K562 (cell line): ENCODE measurements at regions not wholly inside any gene's neighbourhood (a gene's known extent, or its start where the extent isn't known, plus 50 kb on each side); places are given as distances from the start of the nearest gene placed in this dataset.

Source experiments
- ARNT ChIP-seq, 2 experiments: fragments of 450-650 bp; IDR thresholded peaks; 2 replicates each; pipeline ENCODE4 v1.6.1; 2016; ENCODE audit warnings: mild to moderate bottlenecking in 1 of 2
- CREBBP ChIP-seq: IDR thresholded peaks from one replicate; pipeline ENCODE4 v1.6.1; 2012; ENCODE audit warnings: low read depth, mild to moderate bottlenecking, control low read depth, inconsistent platforms, low read length
- E2F3 ChIP-seq: fragments of 250-450 bp; sonication (Bioruptor Pico); IDR thresholded peaks from 2 replicates; pipeline ENCODE4 v1.4.0; 2020; ENCODE audit warnings: mild to moderate bottlenecking
- GABPA ChIP-seq: fragments of 200-800 bp; sonication (Bioruptor generic); conservative IDR thresholded peaks from 2 replicates; pipeline ENCODE4 v1.6.1; 2016; ENCODE audit warnings: low read depth, missing genetic modification characterization, missing compliant biosample characterization
- HDAC1 ChIP-seq, 2 experiments: fragments of 450-650 bp; IDR thresholded peaks; 2 replicates each; pipeline ENCODE4 v1.6.1; 2016 to 2017; ENCODE audit warnings: inconsistent platforms in 1 of 2, mild to moderate bottlenecking in 1 of 2, moderate library complexity in 1 of 2
- HMG20A ChIP-seq: fragments of 450-650 bp; formaldehyde crosslinking; conservative IDR thresholded peaks from 2 replicates; pipeline ENCODE4 v1.4.0; 2020; ENCODE audit warnings: mild to moderate bottlenecking, mixed read lengths
- JUNB ChIP-seq: fragments of 450-650 bp; formaldehyde crosslinking; conservative IDR thresholded peaks from 2 replicates; pipeline ENCODE4 v1.4.0; 2020; ENCODE audit warnings: mild to moderate bottlenecking
- KAT7 ChIP-seq: sonication (generic); formaldehyde crosslinking; IDR thresholded peaks from 2 replicates; pipeline ENCODE4 v1.8.0; 2022; ENCODE audit warnings: missing genetic modification reagents, mild to moderate bottlenecking, borderline replicate concordance
- MEIS2 ChIP-seq: fragments of 450-650 bp; IDR thresholded peaks from 2 replicates; pipeline ENCODE4 v1.6.1; 2014; ENCODE audit warnings: mild to moderate bottlenecking; ENCODE audit not compliant: partially characterized antibody
- NCOA6 ChIP-seq: fragments of 450-650 bp; IDR thresholded peaks from 2 replicates; pipeline ENCODE4 v1.6.1; 2017; ENCODE audit warnings: mild to moderate bottlenecking
- NFRKB ChIP-seq: fragments of 450-650 bp; IDR thresholded peaks from 2 replicates; pipeline ENCODE4 v1.6.1; 2016; ENCODE audit warnings: low read depth
- OTX1 ChIP-seq: fragments of 450-650 bp; formaldehyde crosslinking; IDR thresholded peaks from 2 replicates; pipeline ENCODE4 v1.4.0; 2022; ENCODE audit warnings: mild to moderate bottlenecking
- PTTG1 ChIP-seq: fragments of 450-650 bp; IDR thresholded peaks from 2 replicates; pipeline ENCODE4 v1.6.1; 2016; ENCODE audit warnings: low read depth, mild to moderate bottlenecking, missing genetic modification characterization, missing compliant biosample characterization
- SIN3A ChIP-seq, 2 experiments: fragments of 150-350 bp in 1 of 2; IDR thresholded peaks; 2 replicates each; pipeline ENCODE4 v1.6.1; 2011 to 2016; ENCODE audit warnings: borderline replicate concordance in 2 of 2, low read depth in 2 of 2, low read length in 2 of 2, mild to moderate bottlenecking in 2 of 2, moderate library complexity in 2 of 2; ENCODE audit not compliant: control insufficient read depth in 1 of 2
- SP2 ChIP-seq: IDR thresholded peaks from 2 replicates; pipeline ENCODE4 v1.6.1; 2011; ENCODE audit warnings: mild to moderate bottlenecking, low read depth, low read length, moderate library complexity; ENCODE audit not compliant: poor library complexity, severe bottlenecking; ENCODE audit errors: extremely low read depth
- SRF ChIP-seq, 2 experiments: fragments of 250-450, 450-650 bp in 1 of 2; sonication (Bioruptor Pico) in 1 of 2; sonication (generic) in 1 of 2; formaldehyde crosslinking; IDR thresholded peaks; 2 replicates each; pipeline versions ENCODE4 v1.5.0 to v1.5.1; 2020 to 2022; ENCODE audit warnings: mild to moderate bottlenecking in 1 of 2, missing genetic modification reagents in 1 of 2
- TOE1 ChIP-seq, 2 experiments: fragments of 450-650 bp in 1 of 2; sonication (generic) in 1 of 2; formaldehyde crosslinking in 1 of 2; IDR thresholded peaks; 2 replicates each; pipeline versions ENCODE4 v1.7.1 to v1.8.0; 2016 to 2022; ENCODE audit warnings: borderline replicate concordance in 2 of 2, mild to moderate bottlenecking in 2 of 2, antibody characterized with exemption in 1 of 2, inconsistent platforms in 1 of 2, low read depth in 1 of 2, missing genetic modification reagents in 1 of 2, moderate library complexity in 1 of 2
- XRCC4 ChIP-seq: IDR thresholded peaks from one replicate; pipeline ENCODE4 v1.6.1; 2011; ENCODE audit not compliant: insufficient read depth, insufficient read length; ENCODE audit errors: extremely low read depth
- ZNF175 ChIP-seq: fragments of 200-800 bp; sonication (Bioruptor generic); IDR thresholded peaks from 2 replicates; pipeline ENCODE4 v1.6.1; 2016; ENCODE audit warnings: low read depth, mild to moderate bottlenecking, missing genetic modification characterization, missing compliant biosample characterization
- ZNF347 ChIP-seq: fragments of 450-650 bp; formaldehyde crosslinking; IDR thresholded peaks from 2 replicates; pipeline ENCODE4 v1.4.0; 2020; ENCODE audit warnings: low read depth, mild to moderate bottlenecking, moderate library complexity
- ZNF75A ChIP-seq: fragments of 450-650 bp; formaldehyde crosslinking; IDR thresholded peaks from 2 replicates; pipeline ENCODE4 v1.4.0; 2020; ENCODE audit warnings: mild to moderate bottlenecking
- TF ChIP-seq, protein P1 (sequence below): fragments of 250-450 bp; sonication (Bioruptor Pico); IDR thresholded peaks from 2 replicates; pipeline ENCODE4 v1.4.0; 2020; ENCODE audit warnings: mild to moderate bottlenecking, moderate library complexity, borderline replicate concordance
- TF ChIP-seq, protein P2 (sequence below): fragments of 450-650 bp; formaldehyde crosslinking; IDR thresholded peaks from 2 replicates; pipeline ENCODE4 v1.4.0; 2022; ENCODE audit warnings: mild to moderate bottlenecking, moderate library complexity
- TF ChIP-seq, protein P3 (sequence below): fragments of 250-450 bp; sonication (Bioruptor Pico); IDR thresholded peaks from 2 replicates; pipeline ENCODE4 v1.5.0; 2020; ENCODE audit warnings: mild to moderate bottlenecking, borderline replicate concordance

DNA sequence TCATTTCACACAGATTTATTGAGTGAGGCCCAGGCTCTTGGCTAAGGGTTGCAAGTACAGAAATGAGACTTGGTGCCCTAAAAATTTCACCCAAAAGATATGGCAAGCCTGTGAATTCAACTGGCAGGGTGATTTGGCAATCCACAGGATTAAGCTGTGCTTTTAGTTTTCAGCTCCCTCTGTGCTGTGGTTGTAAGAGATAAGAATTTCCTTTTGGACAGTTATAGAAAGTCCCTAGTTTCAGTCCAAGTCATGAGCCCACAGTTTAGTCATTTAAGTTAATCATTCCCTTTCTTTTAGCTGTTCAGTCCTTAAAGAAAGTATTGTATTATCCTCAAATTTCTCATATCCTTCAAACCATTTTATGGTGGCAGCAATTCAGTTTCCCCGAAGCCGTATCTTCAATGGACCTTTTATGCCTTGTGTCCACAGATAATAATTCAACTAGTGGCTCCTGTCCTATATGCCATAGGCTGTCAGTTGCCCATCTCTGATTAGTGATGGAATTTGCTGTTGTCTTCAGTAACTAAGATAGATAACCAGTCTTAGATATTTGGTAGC lies 73.4 kb upstream of the NAMPT start (continued):
- no peak for TF ChIP-seq CREBBP
- no peak for TF ChIP-seq SRF (CRISPR knock-in tag; IDR thresholded peaks at IDR 0.05)
- TF ChIP-seq ZNF75A: no peak
- no peak for TF ChIP-seq NCOA6
- TF ChIP-seq PTTG1: no peak
- no peak for TF ChIP-seq ZNF347 (CRISPR knock-in tag)
- TF ChIP-seq, protein P1, sequence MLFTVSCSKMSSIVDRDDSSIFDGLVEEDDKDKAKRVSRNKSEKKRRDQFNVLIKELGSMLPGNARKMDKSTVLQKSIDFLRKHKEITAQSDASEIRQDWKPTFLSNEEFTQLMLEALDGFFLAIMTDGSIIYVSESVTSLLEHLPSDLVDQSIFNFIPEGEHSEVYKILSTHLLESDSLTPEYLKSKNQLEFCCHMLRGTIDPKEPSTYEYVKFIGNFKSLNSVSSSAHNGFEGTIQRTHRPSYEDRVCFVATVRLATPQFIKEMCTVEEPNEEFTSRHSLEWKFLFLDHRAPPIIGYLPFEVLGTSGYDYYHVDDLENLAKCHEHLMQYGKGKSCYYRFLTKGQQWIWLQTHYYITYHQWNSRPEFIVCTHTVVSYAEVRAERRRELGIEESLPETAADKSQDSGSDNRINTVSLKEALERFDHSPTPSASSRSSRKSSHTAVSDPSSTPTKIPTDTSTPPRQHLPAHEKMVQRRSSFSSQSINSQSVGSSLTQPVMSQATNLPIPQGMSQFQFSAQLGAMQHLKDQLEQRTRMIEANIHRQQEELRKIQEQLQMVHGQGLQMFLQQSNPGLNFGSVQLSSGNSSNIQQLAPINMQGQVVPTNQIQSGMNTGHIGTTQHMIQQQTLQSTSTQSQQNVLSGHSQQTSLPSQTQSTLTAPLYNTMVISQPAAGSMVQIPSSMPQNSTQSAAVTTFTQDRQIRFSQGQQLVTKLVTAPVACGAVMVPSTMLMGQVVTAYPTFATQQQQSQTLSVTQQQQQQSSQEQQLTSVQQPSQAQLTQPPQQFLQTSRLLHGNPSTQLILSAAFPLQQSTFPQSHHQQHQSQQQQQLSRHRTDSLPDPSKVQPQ (CRISPR knock-in tag): no peak
- TF ChIP-seq OTX1 (CRISPR knock-in tag): no peak
- TF ChIP-seq GABPA (tag): 0 out of 2 replicates have a peak, but pooled peaks have one; percentile 13
- peak; percentile 46; the same call in 1 of the 2 replicates for TF ChIP-seq ZNF175
- TF ChIP-seq KAT7 (CRISPR knock-in tag): no peak
- TF ChIP-seq, protein P2, sequence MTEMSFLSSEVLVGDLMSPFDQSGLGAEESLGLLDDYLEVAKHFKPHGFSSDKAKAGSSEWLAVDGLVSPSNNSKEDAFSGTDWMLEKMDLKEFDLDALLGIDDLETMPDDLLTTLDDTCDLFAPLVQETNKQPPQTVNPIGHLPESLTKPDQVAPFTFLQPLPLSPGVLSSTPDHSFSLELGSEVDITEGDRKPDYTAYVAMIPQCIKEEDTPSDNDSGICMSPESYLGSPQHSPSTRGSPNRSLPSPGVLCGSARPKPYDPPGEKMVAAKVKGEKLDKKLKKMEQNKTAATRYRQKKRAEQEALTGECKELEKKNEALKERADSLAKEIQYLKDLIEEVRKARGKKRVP (CRISPR knock-in tag): no peak
- TF ChIP-seq JUNB: no peak
- TF ChIP-seq HMG20A (CRISPR knock-in tag): no peak
- no peak for TF ChIP-seq E2F3 (CRISPR knock-in tag)
- TF ChIP-seq SIN3A (IDR thresholded peaks at IDR 0.05; ENCODE audit: borderline replicate concordance in 2 of 2, control insufficient read depth in 1 of 2, low read depth in 2 of 2, low read length in 2 of 2): no peak
- TF ChIP-seq ARNT (IDR thresholded peaks at IDR 0.05): no peak; a peak in 1 of 4 replicates
- TF ChIP-seq XRCC4: no peak
- TF ChIP-seq NFRKB: no peak
- peak; percentile 83 for TF ChIP-seq MEIS2
- TF ChIP-seq TOE1 (IDR thresholded peaks at IDR 0.05; ENCODE audit: borderline replicate concordance): no peak
- no peak for TF ChIP-seq TOE1 (CRISPR knock-in tag; IDR thresholded peaks at IDR 0.05; ENCODE audit: borderline replicate concordance, low read depth)
- TF ChIP-seq HDAC1 (IDR thresholded peaks at IDR 0.05): no peak
- TF ChIP-seq SP2: no peak
- TF ChIP-seq, protein P3, sequence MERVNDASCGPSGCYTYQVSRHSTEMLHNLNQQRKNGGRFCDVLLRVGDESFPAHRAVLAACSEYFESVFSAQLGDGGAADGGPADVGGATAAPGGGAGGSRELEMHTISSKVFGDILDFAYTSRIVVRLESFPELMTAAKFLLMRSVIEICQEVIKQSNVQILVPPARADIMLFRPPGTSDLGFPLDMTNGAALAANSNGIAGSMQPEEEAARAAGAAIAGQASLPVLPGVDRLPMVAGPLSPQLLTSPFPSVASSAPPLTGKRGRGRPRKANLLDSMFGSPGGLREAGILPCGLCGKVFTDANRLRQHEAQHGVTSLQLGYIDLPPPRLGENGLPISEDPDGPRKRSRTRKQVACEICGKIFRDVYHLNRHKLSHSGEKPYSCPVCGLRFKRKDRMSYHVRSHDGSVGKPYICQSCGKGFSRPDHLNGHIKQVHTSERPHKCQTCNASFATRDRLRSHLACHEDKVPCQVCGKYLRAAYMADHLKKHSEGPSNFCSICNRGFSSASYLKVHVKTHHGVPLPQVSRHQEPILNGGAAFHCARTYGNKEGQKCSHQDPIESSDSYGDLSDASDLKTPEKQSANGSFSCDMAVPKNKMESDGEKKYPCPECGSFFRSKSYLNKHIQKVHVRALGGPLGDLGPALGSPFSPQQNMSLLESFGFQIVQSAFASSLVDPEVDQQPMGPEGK (CRISPR knock-in tag): no peak
